DOHH2 (cell line): ENCODE measurements at regions not wholly inside any gene's neighbourhood (a gene's known extent, or its start where the extent isn't known, plus 50 kb on each side); places are given as distances from the start of the nearest gene placed in this dataset.
"Not testable (repeated sequence)": the region's sequence is repeated elsewhere in the genome, so short reads cannot be mapped to it uniquely, and the experiment has no call there.

Experiments
- H3F3A ChIP-seq: fragments of 200-600 bp; sonication (generic), shearing (Covaris generic); 2 replicates; pipeline ENCODE4 v1.6.0; 2016; ENCODE audit warnings: antibody characterized with exemption, mild to moderate bottlenecking; ENCODE audit not compliant: control insufficient read depth, insufficient read depth
- H3K27ac ChIP-seq: fragments of 200-600 bp; sonication (generic); 2 replicates; pipeline ENCODE4 v1.5.1; 2014; ENCODE audit warnings: low read depth, mild to moderate bottlenecking, low read length, moderate library complexity
- H3K27me3 ChIP-seq: fragments of 200-600 bp; sonication (generic); 2 replicates; pipeline ENCODE4 v1.6.1; 2014; ENCODE audit warnings: mild to moderate bottlenecking, low read length, mixed read lengths; ENCODE audit not compliant: control insufficient read depth
- H3K36me3 ChIP-seq: fragments of 200-600 bp; sonication (generic); 2 replicates; pipeline ENCODE4 v1.6.1; 2014; ENCODE audit warnings: mild to moderate bottlenecking, low read length, moderate library complexity, mixed read lengths; ENCODE audit not compliant: control insufficient read depth
- H3K4me1 ChIP-seq: fragments of 200-600 bp; sonication (generic); 2 replicates; pipeline ENCODE4 v1.6.1; 2014; ENCODE audit warnings: mild to moderate bottlenecking, low read length, mixed read lengths; ENCODE audit not compliant: control insufficient read depth
- H3K4me2 ChIP-seq: fragments of 200-600 bp; sonication (generic); 2 replicates; pipeline ENCODE4 v1.6.0; 2014; ENCODE audit warnings: mild to moderate bottlenecking, low read length, moderate library complexity
- H3K4me3 ChIP-seq: fragments of 200-600 bp; sonication (generic); 2 replicates; pipeline ENCODE4 v1.5.1; 2014; ENCODE audit warnings: mild to moderate bottlenecking, low read length, mixed read lengths
- H3K79me2 ChIP-seq: fragments of 200-600 bp; sonication (generic); 2 replicates; pipeline ENCODE4 v1.6.1; 2014; ENCODE audit warnings: mild to moderate bottlenecking, low read length, mixed read lengths; ENCODE audit not compliant: control insufficient read depth
- H3K9me2 ChIP-seq: fragments of 200-600 bp; sonication (generic); replicated peaks from 2 replicates; pipeline ENCODE4 v1.6.1; 2014; ENCODE audit warnings: mild to moderate bottlenecking, low read length, mixed read lengths; ENCODE audit not compliant: control insufficient read depth
- H3K9me3 ChIP-seq: fragments of 200-600 bp; sonication (generic); 2 replicates; pipeline ENCODE4 v1.6.1; 2014; ENCODE audit warnings: antibody characterized with exemption, low read length, mixed read lengths; ENCODE audit not compliant: control insufficient read depth, insufficient read depth
- H4K20me1 ChIP-seq: fragments of 200-600 bp; sonication (generic); 2 replicates; pipeline ENCODE4 v1.6.0; 2014; ENCODE audit warnings: low read depth, mild to moderate bottlenecking, antibody characterized with exemption, low read length, moderate library complexity; ENCODE audit not compliant: control insufficient read depth, insufficient read depth

- H3K9me2 ChIP-seq, H3K79me2 ChIP-seq, H3F3A ChIP-seq, H3K9me3 ChIP-seq, H3K27ac ChIP-seq, H3K36me3 ChIP-seq, H4K20me1 ChIP-seq, H3K27me3 ChIP-seq, H3K4me3 ChIP-seq: not testable (repeated sequence)
- Histone ChIP-seq H3K4me2 (peak overlapping the region; percentile 46), H3K4me1 (peaks cover 24% of the 10 kb centered on the region)
Measured at GRCh38 chr2:89969190-89969589, 1277.7 kb downstream of the RPIA start.

GRCh38 chr2:89973849-89974248, 1282.4 kb downstream of the RPIA start:
- not testable (repeated sequence) for H3K36me3 ChIP-seq, H3K79me2 ChIP-seq, H4K20me1 ChIP-seq, H3K27me3 ChIP-seq, H3K4me1 ChIP-seq, H3K9me2 ChIP-seq, H3K9me3 ChIP-seq, H3F3A ChIP-seq, H3K27ac ChIP-seq, H3K4me3 ChIP-seq, H3K4me2 ChIP-seq

GRCh38 chr2:89979826-89980537, 1288.5 kb downstream of the RPIA start:
- H3K9me3 ChIP-seq, H3F3A ChIP-seq, H3K36me3 ChIP-seq, H3K27me3 ChIP-seq, H3K9me2 ChIP-seq, H3K27ac ChIP-seq, H3K4me2 ChIP-seq, H4K20me1 ChIP-seq, H3K4me3 ChIP-seq, H3K79me2 ChIP-seq, H3K4me1 ChIP-seq: not testable (repeated sequence)

- H3F3A ChIP-seq, H3K9me2 ChIP-seq, H3K27ac ChIP-seq, H3K4me3 ChIP-seq, H3K27me3 ChIP-seq, H3K9me3 ChIP-seq, H3K79me2 ChIP-seq, H3K36me3 ChIP-seq, H3K4me2 ChIP-seq, H4K20me1 ChIP-seq: not testable (repeated sequence)
- peaks cover 18% of the 10 kb centered on the region for H3K4me1 ChIP-seq
Measured at GRCh38 chr2:89982246-89982645, 1290.8 kb downstream of the RPIA start.

GRCh38 chr2:89985650-89986049, 1294.2 kb downstream of the RPIA start:
- Histone ChIP-seq H3K4me1 (peaks cover 18% of the 10 kb centered on the region), H3K4me2 (peak overlapping the region; percentile 57), H3K4me3 (0 out of 2 replicates have a peak overlapping the region, but pooled peaks have one; percentile 17)
- not testable (repeated sequence) for H3K36me3 ChIP-seq, H3K9me3 ChIP-seq, H3F3A ChIP-seq, H3K79me2 ChIP-seq, H3K9me2 ChIP-seq, H3K27me3 ChIP-seq, H4K20me1 ChIP-seq, H3K27ac ChIP-seq

GRCh38 chr2:89986532-89986931, 1295.1 kb downstream of the RPIA start:
- H3K36me3 ChIP-seq, H3K9me2 ChIP-seq, H4K20me1 ChIP-seq, H3K79me2 ChIP-seq, H3K9me3 ChIP-seq, H3K27ac ChIP-seq, H3F3A ChIP-seq, H3K4me3 ChIP-seq, H3K27me3 ChIP-seq: not testable (repeated sequence)
- Histone ChIP-seq H3K4me1 (peaks cover 18% of the 10 kb centered on the region), H3K4me2 (peak overlapping the region; percentile 57; the same call in 1 of the 2 replicates)

GRCh38 chr2:89996779-89997178, 1305.3 kb downstream of the RPIA start:
- not testable (repeated sequence) for H3K4me1 ChIP-seq, H3K27ac ChIP-seq, H3F3A ChIP-seq, H3K36me3 ChIP-seq, H3K27me3 ChIP-seq, H3K79me2 ChIP-seq, H3K4me2 ChIP-seq, H3K4me3 ChIP-seq, H4K20me1 ChIP-seq, H3K9me2 ChIP-seq, H3K9me3 ChIP-seq

- not testable (repeated sequence) for H3K4me3 ChIP-seq, H3K79me2 ChIP-seq, H3K9me3 ChIP-seq, H3K9me2 ChIP-seq, H3K27me3 ChIP-seq, H3K4me1 ChIP-seq, H4K20me1 ChIP-seq, H3K36me3 ChIP-seq, H3K4me2 ChIP-seq, H3F3A ChIP-seq, H3K27ac ChIP-seq
Measured at GRCh38 chr2:90004553-90004952, 1313.1 kb downstream of the RPIA start.
